SU-DHL-6 (cell line): ENCODE measurements at regions not wholly inside any gene's neighbourhood (a gene's known extent, or its start where the extent isn't known, plus 50 kb on each side); places are given as distances from the start of the nearest gene placed in this dataset.

Experiments used
- H2AFZ ChIP-seq: fragments of 200-600 bp; sonication (generic); 2 replicates; pipeline ENCODE4 v1.6.1; 2014; ENCODE audit warnings: low read depth, mild to moderate bottlenecking, moderate library complexity, mixed read lengths, antibody characterized with exemption, low read length; ENCODE audit not compliant: severe bottlenecking
- H3F3A ChIP-seq: fragments of 200-600 bp; shearing (Covaris generic); 2 replicates; pipeline ENCODE4 v1.6.0; 2016; ENCODE audit warnings: antibody characterized with exemption, mild to moderate bottlenecking; ENCODE audit not compliant: insufficient read depth
- H3K27ac ChIP-seq: fragments of 200-600 bp; sonication (generic); 2 replicates; pipeline ENCODE4 v1.5.1; 2016; ENCODE audit warnings: low read depth, mild to moderate bottlenecking, low read length, moderate library complexity, mixed read lengths
- H3K27me3 ChIP-seq: fragments of 200-600 bp; sonication (generic), shearing (Covaris generic); 2 replicates; pipeline ENCODE4 v1.6.0; 2014; ENCODE audit warnings: mild to moderate bottlenecking, low read length
- H3K36me3 ChIP-seq: fragments of 200-600 bp; sonication (generic); 2 replicates; pipeline ENCODE4 v1.6.1; 2014; ENCODE audit warnings: mild to moderate bottlenecking, low read length, mixed read lengths
- H3K4me2 ChIP-seq: fragments of 300-600, 200-600 bp; shearing (Covaris generic), sonication (generic); 2 replicates; pipeline ENCODE4 v1.6.0; 2014; ENCODE audit warnings: low read length, low read depth, mild to moderate bottlenecking; ENCODE audit not compliant: poor library complexity, severe bottlenecking
- H3K4me3 ChIP-seq: fragments of 200-600 bp; sonication (generic); 2 replicates; pipeline ENCODE4 v1.5.1; 2014; ENCODE audit warnings: antibody characterized with exemption, low read length, mild to moderate bottlenecking, mixed read lengths; ENCODE audit not compliant: insufficient read depth, poor library complexity, severe bottlenecking
- H3K79me2 ChIP-seq: fragments of 200-600 bp; sonication (generic); 2 replicates; pipeline ENCODE4 v1.6.1; 2014; ENCODE audit warnings: mild to moderate bottlenecking, low read length, moderate library complexity; ENCODE audit not compliant: insufficient read depth
- H3K9ac ChIP-seq: fragments of 200-600 bp; sonication (generic); 2 replicates; pipeline ENCODE4 v1.7.0; 2014; ENCODE audit warnings: mild to moderate bottlenecking, low read length
- H3K9me2 ChIP-seq: fragments of 200-600 bp; sonication (generic); replicated peaks from 2 replicates; pipeline ENCODE4 v1.6.1; 2014; ENCODE audit warnings: low read length; ENCODE audit not compliant: insufficient read depth
- H3K9me3 ChIP-seq: fragments of 200-600 bp; sonication (generic); 2 replicates; pipeline ENCODE4 v1.6.1; 2014; ENCODE audit warnings: low read length, mixed read lengths; ENCODE audit not compliant: insufficient read depth
- H4K20me1 ChIP-seq: fragments of 200-600 bp; sonication (generic); 2 replicates; pipeline ENCODE4 v1.6.1; 2014; ENCODE audit warnings: low read depth, mild to moderate bottlenecking, antibody characterized with exemption, low read length, moderate library complexity, mixed read lengths
- CTCF ChIP-seq: fragments of 200-600 bp; sonication (generic); IDR thresholded peaks from one replicate; pipeline ENCODE4 v1.5.1; 2017; ENCODE audit warnings: antibody characterized with exemption, mild to moderate bottlenecking, low read length, moderate library complexity; ENCODE audit not compliant: insufficient read depth, poor library complexity, severe bottlenecking
- EZH2phosphoT487 ChIP-seq: fragments of 200-600 bp; sonication (generic), shearing (Covaris generic); conservative IDR thresholded peaks from 2 replicates; pipeline ENCODE4 v1.6.1; 2018; ENCODE audit warnings: mild to moderate bottlenecking, antibody characterized with exemption, low read length, moderate library complexity, mixed read lengths

DNA sequence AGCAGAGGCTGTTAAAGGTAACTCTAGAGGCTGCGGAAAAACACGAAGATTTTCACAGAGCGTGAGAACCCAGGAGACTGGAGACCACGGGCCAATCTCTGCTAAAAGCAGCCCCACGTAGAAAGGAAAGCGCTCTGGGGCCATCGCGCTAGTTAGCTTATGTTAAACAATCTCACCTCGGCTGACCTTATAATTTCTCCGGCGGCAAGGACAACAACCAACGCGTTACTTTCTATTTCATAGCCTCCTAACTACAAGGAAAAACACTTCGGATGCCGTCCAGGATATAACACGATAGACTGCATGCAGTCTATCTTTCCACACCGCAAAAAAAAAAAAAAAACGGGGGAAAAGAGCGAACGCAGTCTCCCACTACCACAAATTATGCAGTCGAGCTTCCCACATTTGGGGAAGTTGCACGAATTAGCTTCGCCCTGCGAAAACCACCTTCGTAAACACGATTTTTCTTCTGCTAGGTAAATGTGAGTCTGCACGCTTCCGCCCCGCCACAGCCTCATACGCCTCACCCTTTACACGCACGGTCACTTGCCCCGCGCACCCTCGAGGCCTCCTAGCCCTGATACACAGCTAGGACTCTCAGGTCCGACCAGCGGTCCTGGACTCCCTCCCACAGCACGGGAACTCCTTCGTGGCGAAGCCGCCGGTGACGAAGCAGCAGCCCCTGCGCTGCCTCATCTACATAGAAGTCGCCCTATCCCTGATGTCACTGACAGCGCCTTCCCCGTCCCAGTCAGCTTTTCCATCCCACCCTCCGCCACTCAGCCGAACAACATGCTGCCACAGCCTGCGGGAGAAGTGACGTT, 87.8 kb downstream of the PRKAB2 start:
- Histone ChIP-seq H3K4me3 (peak overlapping the region; percentile 45), H3K27ac (no peak overlapping the region), H3K9ac (peak overlapping the region; percentile 43), H3K9me3 (no peaks in the 10 kb centered on the region), H3K4me2 (peak overlapping the region; percentile 47), H3K9me2 (no peaks in the 10 kb centered on the region), H4K20me1 (no peaks in the 10 kb centered on the region), H3F3A (no peaks in the 10 kb centered on the region), H3K36me3 (no peaks in the 10 kb centered on the region), H2AFZ (no peak overlapping the region), H3K27me3 (no peaks in the 10 kb centered on the region), H3K79me2 (no peaks in the 10 kb centered on the region)
- TF ChIP-seq EZH2phosphoT487, result no peak
- TF ChIP-seq CTCF, result no peak

- Histone ChIP-seq H3K27me3 (no peaks in the 10 kb centered on the region), H3K9me3 (no peaks in the 10 kb centered on the region), H2AFZ (no peak overlapping the region), H3F3A (no peaks in the 10 kb centered on the region), H3K9me2 (no peaks in the 10 kb centered on the region), H3K4me3 (no peak overlapping the region), H3K27ac (no peak overlapping the region), H4K20me1 (no peaks in the 10 kb centered on the region), H3K79me2 (no peaks in the 10 kb centered on the region), H3K36me3 (no peaks in the 10 kb centered on the region), H3K4me2 (peak overlapping the region; percentile 47), H3K9ac (no peak overlapping the region)
- TF ChIP-seq EZH2phosphoT487 (no peak), CTCF (no peak)
These were observed 88.4 kb downstream of the PRKAB2 start for GRCh38 chr1:147083919-147084272.

GRCh38 chr1:147080671-147081394, 91.4 kb downstream of the PRKAB2 start:
- H3F3A ChIP-seq, result no peaks in the 10 kb centered on the region
- no peaks in the 10 kb centered on the region for H3K9me2 ChIP-seq
- H4K20me1 ChIP-seq, result no peaks in the 10 kb centered on the region
- H3K79me2 ChIP-seq, result no peaks in the 10 kb centered on the region
- H3K4me2 ChIP-seq, result no peak overlapping the region
- H3K36me3 ChIP-seq, result no peaks in the 10 kb centered on the region
- no peaks in the 10 kb centered on the region for H3K27me3 ChIP-seq
- TF ChIP-seq CTCF (no peak), EZH2phosphoT487 (no peak)
- no peak overlapping the region for H3K4me3 ChIP-seq
- H3K9me3 ChIP-seq, result no peaks in the 10 kb centered on the region
- H2AFZ ChIP-seq, result no peak overlapping the region
- no peak overlapping the region for H3K27ac ChIP-seq
- H3K9ac ChIP-seq, result no peak overlapping the region
